CD4-positive, alpha-beta T cell treated with Interleukin-4 for 1 hour (primary cell): ENCODE measurements at regions not wholly inside any gene's neighbourhood (a gene's known extent, or its start where the extent isn't known, plus 50 kb on each side); places are given as distances from the start of the nearest gene placed in this dataset.

ENCODE experiments used
- DNase-seq, 2 donors: peaks; one replicate each; pipeline ENCODE4 v3.0.0-alpha.2; 2020 to 2022

- DNase-seq = no peak
Observed at GRCh38 chr6:156109713-156110112, 654.1 kb upstream of the NOX3 start.

DNA sequence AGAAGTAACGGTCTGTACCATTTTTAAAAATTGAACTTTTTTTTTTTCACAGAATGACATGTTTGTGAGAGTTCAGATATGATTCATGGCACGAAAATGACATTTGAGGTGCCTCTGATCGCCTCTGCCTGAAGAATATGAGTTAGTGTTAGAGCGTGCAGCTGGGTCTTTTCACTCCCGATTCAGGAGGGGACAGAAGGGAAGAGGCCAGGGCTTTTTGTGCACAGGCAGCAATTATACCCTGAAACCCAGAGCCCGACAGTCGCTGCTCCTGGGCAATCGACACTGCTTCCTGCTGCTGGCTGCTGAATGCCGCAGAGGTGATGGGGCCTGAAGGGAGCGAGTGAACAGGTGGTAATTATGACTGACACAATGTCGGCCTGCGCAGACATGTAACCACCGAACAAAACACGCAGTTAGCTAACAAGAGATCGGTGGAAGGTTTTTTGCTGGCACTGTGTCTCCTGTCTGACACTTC, 652.0 kb upstream of the NOX3 start:
- DNase-seq = no peak

- no peak for DNase-seq
Observed at GRCh38 chr6:156102129-156102528, 646.5 kb upstream of the NOX3 start.

DNA sequence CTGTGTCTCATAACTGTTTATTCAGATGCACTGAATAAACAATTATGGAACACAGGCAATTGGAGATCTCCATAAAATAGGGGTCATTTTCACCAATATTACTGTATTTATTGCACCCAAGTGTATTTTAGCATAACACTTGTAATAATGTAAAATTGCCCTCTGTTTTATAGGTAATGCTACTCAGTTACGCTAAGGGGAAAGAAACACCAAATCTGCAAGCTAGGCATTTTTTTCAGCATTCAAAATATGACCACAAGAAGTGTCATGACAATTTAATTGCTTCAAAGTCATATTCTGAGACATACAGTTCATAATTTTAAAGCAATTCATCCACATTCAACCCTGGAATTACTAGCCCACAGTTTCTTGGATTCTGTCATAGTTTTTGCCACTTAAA, 643.2 kb upstream of the NOX3 start:
- no peak for DNase-seq

DNA sequence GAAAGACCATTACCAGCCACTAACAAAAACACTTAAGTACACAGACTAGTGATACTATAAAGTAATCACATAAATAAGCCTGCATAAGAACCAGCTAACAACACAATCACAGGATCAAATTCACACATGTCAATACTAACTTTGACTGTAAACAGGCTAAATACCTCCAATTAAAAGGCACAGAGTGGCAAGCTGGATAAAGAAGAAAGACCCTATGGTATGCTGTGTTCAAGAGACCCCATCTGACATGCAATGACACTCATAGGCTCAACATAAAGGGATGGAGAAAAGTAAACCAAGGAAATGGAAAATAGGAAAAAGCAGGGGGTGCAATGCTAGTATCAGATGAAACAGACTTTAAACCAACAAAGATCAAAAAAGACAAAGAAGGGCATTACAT, 631.8 kb upstream of the NOX3 start:
- no peak for DNase-seq

- DNase-seq = no peak
Observed at GRCh38 chr6:156082012-156082411, 626.4 kb upstream of the NOX3 start.

DNA sequence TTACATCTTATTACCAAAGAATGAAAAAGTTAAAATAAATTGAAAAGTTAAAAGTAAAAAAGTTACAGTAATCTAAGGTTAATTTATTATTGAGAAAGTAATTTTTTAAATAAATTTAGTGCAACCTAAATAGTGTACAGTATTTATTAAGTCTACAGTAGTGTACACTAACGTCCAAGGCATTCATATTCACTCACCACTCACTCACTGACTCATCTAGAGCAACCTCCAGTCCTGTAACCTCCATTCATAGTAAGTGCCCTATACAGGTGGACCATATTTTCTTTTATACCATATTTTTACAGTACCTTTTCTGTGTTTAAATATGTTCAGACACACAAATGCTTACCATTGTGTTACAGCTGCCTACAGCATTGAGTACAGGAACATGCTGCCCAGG, 624.7 kb upstream of the NOX3 start:
- no peak for DNase-seq

DNA sequence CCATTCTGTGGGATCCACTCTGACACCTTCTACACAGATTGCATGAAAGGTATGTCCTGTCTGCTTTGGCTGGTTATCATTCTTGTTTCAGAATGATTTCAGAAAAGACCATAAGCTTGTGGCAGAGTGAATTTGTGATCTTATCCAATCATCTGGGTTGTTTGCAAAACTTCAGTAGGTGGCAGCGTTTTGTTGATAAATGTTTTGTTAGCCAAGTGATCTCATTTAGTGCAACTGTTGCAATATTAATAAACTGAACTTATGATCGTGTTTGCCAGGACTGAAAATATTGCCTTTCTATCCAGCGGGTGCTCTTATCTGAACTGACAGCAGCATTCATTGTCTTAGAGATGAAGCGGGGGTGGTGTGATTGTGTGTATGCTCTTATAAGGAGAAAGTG, 613.2 kb upstream of the NOX3 start:
- DNase-seq = no peak

GRCh38 chr6:156065849-156066248, 610.2 kb upstream of the NOX3 start:
- DNase-seq = no peak

- no peak for DNase-seq
Observed at GRCh38 chr6:156062091-156062563, 606.5 kb upstream of the NOX3 start.

GRCh38 chr6:156061465-156061864, 605.8 kb upstream of the NOX3 start:
- DNase-seq = no peak

- DNase-seq = peak; percentile 15 to 38
Observed at GRCh38 chr6:156060013-156060412, 604.4 kb upstream of the NOX3 start.

DNA sequence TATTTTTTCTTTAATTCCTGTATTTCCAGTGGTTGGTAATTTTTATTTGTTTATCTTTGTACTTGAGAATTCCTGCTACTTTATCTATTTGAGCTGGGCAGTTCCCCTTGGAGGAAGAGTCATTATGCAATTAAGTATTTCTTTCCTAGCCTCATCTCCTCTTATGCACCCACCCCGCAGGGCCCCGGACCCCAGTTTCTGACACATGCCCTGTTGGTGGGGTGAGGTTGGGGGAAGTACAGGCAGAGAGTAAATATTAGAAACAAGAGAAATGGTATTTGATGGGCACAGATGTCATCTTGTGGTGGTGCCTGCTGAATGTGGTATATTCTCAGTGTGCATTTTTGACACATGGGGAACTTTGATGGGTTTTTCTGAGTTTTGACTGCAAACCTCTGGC, 602.7 kb upstream of the NOX3 start:
- DNase-seq = no peak

- DNase-seq = no peak
Observed at GRCh38 chr6:156057869-156058268, 602.2 kb upstream of the NOX3 start.

DNA sequence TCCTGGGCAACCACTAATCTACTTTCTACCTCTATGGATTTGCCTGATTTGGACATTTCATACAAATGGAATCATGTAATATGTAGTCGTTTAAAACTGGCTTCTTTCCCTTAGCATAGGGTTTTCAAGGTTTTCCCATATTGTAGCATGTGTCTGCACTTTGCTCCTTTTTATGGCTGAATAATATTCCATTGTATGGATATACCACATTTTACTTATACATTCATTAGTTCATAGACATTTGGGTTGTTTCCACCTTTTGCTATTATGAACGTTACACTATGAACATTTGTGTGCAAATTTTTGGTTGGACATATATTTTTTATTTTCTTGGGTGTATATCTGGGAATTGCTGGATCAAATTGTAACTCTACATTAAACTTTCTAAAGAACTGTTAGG, 600.4 kb upstream of the NOX3 start:
- DNase-seq = no peak

DNA sequence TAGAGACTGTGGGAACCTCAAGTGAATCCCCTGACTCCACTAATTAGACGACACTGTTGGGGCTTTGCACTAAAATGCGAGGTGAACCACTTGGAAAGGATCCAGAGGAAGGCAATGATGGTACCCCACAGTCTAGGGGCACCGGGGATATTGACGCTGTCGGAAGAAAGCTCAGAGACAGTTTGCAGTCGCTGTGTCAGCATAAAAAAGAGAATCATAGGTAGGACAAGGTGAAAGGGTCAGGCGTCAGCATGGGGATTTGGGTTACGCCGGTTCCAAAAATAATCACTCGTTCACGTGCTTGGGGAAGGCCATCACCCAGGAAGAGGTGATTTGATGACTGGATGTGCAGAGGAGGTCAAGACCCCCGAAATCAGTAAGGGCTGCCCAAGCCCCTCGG, 598.0 kb upstream of the NOX3 start:
- no peak for DNase-seq

DNA sequence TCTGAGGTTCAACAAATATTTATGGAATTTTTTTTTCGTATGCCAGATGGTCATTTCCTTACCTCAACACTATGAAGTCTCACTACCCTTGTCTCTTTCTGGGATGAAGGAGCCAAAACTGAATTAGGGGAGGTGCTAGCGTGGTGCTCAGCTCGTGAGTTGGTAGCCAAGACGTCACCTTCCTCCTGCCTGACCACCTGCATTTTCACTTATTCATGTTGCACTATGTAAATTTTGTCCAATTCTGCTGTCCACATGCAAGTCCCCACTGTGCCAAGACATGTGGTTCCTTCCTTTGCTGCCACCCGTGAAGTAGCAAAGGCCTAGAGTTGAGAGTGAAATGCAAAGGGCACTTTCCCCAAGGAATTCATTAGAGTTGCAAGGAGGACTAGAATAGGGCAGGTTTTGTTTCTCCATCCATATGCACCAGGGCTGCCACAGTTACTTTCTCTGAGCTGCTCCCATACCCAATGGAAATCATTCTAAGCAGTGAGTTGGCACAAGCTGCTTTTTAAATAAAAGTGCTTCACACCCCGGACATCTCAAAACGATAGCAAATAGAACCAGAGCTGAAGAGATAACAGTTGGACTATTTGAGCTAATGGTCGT, 591.3 kb upstream of the NOX3 start:
- no peak for DNase-seq

DNA sequence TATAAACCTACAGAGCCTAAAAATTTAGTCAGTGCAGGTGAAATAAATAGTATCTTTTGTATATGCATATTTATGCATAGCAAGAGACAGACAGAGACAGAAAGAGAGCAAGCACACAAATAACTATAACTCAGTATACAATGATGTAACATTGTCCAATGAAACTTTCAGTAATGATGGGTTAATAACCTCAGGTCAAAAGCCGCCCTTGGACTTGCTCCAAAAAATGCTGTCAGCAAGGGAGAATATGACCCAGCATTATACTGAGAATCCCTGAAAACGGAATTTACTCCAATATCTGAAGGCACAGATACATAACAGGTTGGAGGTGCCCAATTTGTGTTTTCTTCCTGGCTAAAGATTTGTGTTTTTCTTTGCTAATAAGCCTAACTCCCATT, 590.6 kb upstream of the NOX3 start:
- DNase-seq = no peak

DNA sequence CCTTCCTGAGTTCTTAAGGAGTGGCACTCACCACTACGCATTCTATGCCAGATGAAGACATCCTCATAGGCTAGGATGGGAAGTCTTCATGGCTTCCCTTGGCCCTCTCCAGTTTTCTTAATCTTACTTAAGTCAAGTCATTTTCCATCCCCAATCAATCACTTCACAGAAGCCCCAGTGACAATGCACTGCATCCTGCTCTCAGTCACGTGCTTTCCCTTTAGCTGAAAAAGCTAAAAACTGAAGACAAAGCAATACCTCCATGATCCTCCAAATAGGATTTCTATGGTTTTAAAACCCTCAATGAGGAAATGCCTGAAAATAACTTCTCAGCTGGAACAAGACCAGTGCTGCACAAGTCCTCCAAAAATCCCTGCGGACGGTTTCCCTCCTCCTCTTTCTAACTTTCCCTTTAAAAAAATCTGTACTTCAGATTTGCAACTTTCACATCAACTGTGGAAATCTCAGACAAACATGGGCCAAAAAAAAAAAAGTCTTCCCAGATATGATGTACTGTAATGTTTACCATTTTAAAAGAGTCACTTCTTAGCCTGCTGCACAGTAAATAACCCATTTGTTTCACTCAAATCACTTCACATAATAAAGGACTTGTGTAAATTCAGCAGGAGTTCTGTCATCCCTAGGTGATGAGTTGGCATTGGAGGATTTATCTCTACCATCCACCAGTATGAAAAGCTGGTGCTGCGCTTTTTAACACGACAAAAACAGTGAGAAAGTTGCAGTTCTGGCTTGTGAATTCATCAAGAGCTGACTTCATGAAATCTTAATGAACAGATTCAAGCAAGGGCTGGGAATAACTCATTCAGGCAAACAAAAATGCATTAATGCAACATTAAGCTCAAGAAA, 590.0 kb upstream of the NOX3 start:
- DNase-seq = no peak

GRCh38 chr6:156033598-156033997, 578.0 kb upstream of the NOX3 start:
- no peak for DNase-seq

DNA sequence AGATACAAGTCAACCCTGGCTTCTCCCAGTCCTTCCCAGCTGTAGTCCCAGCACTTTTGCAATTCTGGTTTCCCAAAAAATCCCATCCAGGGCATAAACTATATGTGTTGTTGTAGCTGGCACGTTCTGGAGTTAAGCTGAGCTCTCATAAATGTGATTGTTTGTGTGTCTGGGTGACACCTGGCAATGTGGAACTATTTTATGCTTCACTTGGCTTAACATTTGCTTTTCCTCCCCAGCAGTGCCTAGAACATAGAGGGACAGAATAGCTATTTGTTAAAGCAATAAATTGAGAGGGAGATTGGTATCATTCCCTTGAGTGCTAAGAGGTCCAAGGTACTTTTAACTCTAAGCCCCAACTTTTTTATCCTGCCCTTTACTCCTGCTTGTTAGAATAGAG, 575.9 kb upstream of the NOX3 start:
- DNase-seq = no peak

DNA sequence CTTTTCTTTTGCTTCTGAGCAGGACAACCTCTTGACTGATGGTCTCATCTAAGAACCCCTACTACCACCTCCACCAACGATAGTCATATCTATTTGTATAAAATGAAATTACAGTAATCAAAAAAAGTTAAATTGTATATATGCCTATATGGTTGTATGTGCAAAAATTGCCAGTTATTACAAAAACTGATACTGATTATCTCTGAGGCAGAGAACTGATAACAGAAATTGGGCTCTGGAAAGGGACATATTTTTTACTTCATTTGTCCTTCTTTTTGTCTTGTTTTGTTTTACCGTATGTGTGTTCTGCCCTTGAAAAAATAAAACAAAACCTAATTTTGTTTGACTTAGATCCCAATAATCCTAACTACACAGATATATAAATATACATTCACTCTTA, 574.4 kb upstream of the NOX3 start:
- no peak for DNase-seq

- no peak for DNase-seq
Observed at GRCh38 chr6:156029286-156029985, 573.8 kb upstream of the NOX3 start.
